NK-92 (cell line): ENCODE measurements at regions not wholly inside any gene's neighbourhood (a gene's known extent, or its start where the extent isn't known, plus 50 kb on each side); places are given as distances from the start of the nearest gene placed in this dataset.

Source experiments
- DNase-seq: peaks from one replicate; lab custom pipeline; 2025; ENCODE audit not compliant: unreplicated experiment; lab: John Stamatoyannopoulos, UW

DNA sequence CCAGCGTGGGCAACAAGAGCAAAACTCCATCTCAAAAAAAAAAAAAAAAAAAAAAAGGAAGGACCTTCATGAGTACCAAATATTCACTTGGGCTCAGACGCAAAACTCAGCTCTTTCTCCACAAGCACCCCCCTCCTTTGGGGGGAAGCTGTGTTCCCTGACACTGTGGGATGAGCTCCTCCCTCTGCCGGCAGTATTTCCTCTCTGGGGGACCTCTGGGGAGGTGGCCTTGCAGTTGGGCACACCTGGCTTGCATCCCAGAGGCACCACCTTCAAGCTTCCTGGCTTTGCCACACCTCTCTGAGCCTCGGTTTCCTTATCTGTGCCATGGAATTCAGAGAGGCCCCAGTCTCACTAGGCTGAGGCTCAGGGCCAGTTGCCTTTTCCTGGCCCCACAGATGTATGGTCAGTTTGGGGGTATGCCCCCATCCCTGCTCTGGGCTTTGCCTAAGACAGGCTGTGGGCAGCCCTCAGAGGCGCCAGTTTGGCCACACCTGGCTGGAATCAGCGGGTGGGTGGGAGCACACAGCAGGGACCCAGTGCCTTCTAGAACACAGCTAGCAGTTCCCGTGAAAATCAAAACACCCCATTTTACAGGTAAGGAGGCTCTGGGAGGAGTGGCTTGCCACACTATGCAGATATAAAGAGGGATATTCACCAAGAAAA lies 157.5 kb upstream of the IER5L start:
- DNase-seq, result no peak

DNA sequence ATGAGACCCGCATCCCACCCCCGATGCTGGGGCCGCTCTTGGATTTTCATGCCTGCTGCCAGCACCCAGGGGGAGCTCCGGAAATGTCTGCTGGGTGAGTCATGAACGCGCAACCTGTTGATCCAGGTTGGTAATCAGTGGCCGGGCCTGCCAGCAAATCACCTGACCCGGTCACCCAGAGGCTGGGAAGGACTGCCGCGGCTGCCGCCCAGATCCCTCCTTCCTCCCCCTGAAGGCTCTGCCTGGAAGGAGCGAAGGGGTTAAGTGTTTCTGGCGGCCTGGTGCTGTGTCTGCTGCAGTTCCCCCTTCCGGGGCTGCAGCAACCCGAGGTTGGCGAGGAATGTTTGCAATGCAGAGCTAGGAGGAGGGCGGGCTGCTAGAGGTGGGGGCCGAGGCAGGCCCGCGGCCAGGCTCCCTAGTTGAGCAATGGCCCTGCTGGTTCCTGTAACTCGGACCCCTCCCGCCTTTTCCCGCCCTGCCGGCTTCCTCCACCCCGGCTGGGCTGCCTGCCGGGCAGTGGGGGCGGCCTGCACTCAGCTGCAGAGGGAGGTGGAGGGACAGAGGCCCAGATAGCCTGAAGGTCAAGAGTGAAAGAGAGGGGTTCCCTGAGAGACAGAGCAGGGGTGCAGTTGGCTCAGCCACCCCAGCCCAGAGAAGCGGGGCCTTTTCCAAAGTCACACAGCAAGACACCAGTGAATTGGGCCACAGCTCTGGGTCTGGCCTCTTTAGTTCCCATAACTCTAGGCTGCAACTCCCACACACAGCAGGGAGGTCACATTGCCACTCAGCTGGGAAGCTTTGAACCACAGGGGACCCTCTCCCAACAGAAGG lies 156.3 kb upstream of the IER5L start:
- DNase-seq, result no peak

DNA sequence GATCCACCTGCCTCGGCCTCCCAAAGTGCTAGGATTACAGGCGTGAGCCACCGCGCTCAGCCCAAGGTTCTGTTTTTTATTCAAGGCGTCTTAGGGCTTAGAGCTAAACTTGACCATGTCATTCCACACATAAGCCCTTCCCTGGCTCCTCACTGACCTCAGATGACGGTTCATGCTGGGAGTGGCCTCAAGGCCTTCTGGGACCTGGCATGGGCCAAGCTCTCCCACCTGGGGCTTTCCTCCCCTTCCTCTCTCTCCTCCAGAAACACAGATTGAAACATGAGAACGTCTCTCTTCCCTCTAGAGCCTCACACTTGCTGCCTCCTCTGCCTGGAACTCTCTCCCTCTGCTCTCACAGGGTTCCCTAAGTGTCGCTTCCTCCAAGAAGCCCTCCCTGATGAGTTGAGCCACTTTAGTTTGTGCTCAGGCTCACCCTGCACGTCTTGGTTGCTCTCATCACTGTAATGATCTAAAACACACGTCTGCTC lies 155.6 kb upstream of the IER5L start:
- no peak for DNase-seq

DNA sequence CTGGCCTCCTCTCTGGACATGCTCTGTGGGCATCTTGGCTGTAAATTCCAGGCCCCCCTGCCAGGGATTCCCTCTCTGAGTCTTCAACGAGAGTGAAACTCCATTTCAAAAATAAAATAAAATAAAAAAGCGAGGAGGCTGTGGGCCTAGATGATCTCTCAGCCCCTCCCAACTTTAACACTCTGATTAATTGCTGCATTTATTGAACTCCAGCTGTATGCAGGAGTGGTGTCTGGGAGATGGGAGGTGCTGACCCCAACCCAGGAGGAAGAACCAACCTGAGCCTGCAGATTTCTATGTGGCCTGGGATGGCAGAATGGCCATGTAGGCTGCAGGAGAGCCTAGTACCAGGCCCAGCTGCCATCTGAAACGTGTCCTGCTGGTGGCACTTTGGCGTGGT lies 154.5 kb upstream of the IER5L start:
- DNase-seq, result no peak

DNA sequence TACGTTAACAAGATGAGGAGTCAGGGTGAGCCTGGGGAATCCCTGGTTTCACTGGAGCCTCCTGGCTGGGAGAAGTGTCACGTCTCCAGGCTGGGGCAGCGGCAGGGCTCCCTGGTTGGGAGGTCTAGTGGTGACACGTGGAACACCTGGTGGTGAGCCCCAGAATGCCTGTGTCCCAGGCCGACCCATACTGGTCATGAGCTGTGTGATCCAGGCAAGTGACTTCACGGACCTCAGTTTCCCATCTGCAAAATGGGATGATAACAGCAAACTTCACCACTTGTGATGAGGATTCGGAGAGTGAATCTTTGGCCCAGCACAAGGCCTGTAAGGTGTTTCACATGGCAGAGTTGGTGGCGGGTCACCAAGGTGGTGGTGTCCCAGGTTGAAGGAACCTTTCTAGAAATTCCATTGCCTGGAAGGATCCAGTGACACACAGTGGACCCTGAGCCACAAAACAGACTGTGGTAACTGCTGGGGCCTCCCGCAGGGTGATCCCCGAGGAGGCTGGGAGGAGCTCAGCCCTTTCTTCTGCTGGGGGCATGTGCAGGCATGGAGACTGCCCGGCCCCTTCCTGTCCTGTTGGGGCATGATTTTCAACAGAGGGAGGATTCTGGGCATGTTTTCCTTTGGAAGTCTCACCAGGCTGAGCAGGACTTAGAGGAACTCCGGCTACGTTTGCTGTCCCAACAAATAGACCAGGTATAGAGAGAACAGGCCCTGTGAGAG lies 153.9 kb upstream of the IER5L start:
- DNase-seq, result no peak

DNA sequence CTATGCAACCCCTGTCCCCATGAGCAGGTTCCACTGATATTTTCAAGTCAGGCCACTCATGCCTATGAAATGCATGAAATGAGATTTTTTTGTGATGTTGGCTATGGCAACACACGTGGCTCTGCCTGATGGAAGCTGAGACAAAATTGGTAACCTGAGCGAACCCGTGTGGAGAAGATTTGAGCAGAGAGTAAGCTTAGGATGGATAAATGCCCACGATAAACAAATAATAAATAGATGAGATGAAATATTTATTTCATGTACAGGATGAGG lies 153.4 kb upstream of the IER5L start:
- no peak for DNase-seq

DNA sequence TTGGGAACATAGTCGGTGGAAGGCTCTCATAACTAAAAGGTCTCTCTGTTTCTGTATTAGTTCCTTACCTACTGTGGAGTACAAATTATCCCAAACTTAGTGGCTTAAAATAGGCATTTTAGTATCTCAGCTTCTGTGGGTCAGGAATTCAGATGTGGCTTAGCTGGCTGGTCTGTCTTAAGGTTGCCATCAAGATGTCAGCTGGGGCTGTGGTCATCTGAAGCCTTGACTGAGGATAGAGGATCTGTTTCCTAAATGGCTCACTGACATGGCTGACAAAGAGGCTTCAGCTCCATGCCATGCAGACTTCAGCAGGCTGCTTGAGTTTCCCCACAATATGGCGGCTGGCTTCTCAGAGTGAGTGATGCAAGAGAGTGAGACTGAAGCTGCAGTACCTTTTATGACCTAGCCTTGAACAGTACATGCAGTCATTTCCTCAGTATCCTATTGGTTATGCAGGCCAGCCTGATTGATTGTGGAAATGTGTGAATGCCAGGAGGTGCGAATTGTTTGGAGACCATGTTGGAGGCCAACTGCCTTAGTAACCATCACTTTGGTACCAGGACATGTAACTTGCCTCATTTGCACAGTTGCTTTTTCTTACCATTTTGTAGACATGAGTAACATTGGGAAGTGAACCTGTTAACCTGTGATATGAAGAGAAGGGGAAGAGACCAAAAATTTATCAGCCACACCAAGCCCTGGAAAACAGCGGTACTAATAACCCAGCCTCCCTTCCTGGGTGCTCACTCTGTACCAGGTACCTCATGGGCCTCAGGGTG lies 152.8 kb upstream of the IER5L start:
- DNase-seq, result no peak

DNA sequence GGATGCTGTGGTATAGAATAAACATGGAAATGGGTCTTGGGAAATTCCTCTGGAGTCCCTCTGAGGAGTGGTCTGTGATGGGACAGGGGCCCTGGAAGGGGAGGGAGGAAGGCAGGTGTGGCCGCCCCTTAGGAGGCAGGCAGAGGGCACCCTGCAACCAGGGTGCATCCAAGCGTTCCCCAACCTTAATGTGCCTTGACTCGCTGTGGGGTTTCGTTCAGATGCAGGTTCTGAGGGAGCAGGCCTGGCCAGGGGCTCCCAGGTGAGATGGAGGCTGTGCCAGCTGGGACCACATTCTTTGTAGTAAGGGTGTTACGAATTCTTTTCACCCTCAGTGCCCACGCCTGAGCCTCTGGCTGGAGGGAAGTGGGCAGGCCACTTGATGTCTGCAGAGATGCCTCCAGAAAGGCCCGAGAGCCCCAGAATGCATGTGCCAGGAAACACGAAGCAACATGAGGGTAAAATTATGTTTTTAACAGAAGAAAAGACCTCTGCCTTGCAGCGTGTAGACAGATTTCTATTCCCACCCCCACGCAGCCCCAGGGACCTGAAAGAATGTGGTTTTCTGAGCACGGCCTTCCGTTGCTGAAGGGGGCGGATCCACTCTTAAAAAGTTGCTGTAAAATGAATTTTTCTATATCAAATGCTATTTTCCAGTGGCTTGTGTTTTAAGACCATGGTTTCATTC lies 150.4 kb upstream of the IER5L start:
- DNase-seq, result no peak

DNA sequence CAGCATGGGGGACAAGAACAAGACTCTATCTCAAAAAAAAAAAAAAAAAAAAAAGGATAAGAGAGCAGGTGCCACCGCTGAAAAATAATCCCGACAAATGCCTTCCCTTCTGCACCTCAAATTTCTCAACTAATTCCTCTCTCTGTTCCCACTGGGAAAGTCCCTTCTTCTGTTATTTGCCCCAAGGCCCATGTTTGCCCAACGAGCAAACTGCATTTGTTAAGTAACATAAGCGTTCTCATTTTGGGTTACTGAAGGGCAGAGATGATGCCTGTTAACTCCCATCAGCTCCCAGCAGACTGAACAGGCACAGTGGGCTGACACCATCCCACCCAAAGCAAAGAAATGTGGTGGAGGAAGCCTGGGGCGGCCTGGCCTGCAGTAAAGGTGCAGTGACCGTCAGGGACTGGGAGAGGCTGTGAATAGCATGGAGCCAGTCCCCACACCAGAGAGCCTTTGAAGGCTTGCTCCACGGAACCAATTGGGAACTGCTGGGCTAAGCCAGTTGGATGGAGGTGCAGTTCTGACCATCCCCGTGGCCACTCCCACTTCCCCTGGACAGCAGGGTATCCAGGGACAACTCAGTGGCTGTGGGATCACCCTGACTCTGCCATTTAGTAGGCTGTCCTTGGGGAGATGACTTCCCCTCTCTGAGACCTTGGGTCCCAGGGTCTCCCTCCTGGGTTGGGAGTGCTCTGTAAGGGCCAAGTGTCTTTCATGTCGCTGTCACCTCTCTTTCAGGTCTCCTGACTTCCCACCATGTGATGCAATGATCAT lies 149.7 kb upstream of the IER5L start:
- no peak for DNase-seq

DNA sequence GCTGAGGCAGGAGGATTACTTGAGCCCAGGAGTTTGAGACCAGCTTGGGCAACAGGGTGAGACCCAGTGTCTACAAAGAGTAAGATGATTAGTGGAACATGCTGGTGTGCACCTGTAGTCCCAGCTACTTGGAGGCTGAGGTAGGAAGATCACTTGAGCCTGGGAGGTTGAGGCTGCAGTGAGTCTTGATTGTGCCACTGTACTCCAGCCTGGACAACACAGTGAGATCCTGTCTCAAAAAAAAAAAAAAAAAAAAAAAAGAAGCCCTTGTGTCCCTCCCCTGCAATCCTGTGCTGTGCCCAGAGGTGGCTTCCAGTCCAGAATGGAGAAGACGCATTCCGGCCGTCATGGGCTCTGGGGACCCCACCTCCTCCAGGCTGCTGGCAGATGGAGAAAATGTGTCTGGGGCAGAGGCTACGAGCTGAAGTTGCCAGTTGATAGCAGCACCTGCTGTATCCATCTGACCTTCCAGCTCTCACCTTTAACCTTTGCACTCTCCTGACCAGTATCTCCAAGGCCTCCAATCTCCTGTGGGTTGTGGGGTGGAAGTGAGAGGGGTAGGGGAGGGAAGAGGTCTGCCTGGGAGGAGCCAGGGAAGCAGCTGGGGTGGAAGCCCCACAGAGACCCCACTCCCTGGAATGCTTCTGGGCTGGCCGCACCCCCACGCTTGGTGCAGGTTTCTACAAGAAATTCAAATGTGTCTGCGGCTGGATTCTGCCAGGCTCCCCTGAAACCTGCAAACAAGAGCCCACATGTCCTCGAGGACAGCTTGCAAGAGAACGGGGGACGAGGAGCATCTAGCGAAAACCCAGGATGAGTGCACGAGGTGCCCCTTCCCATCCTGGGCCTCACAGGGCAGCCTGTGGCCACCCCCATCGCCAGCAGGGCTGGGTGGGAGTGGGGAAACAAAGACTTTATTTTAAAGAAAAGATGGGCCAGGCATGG lies 148.3 kb upstream of the IER5L start:
- DNase-seq, result no peak

DNA sequence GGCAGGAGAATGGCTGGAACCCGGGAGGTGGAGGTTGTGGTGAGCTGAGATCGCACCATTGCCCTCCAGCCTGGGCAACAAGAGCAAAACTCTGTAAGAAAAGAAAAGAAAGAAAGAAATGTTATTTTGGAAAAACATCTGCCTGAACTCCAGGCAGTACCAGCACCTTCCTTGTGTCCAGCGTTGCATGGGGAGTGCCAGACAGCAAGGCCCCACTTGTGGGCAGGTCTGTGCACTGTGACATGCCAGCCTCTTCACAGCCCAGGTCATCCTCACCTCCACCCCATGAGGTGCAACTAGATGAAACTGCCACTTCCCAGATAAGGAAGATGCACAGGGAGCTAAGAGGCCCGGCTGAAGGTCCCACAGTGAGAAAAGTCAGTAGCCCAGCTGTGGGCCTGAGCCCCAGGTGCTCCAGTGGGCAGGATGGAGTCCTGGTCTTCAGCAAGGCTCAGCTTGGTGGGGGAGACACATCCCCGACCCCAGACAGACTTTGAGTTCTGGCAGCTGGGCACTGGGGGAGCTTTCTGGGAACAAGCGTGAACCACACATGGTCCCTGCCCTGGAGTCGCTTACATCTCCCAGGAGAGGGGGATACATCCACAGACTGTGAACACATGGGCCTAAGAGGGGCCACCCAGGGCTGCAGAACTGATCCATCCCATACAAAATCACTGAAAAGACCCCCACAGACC lies 146.9 kb upstream of the IER5L start:
- no peak for DNase-seq

DNA sequence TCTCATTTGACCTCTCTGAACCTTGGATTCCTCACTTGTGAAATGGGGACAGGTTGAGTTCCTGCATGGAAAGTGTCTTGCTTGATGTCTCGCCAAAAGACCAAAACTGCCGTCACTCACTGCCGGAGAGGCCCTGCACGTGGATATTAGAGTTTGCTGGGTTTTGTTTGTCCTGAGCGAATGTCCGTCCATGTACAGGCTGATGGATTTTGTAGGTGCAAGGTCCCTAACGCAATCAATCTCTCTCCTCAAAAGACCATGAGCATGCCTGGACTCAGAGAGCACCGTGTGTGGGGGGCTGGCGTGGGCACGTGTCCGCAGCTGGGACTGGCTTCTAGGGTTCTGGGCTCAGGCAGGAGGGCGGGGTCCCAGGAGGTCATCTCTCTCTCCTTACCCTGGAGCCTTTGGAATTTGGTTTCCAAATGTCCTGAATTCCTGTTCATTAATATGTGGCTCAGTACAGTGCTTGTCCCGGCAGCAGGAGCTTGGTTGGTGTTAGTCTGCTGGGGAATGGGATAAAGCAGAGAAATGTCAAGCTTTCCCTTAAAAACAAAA lies 146.0 kb upstream of the IER5L start:
- DNase-seq, result no peak

DNA sequence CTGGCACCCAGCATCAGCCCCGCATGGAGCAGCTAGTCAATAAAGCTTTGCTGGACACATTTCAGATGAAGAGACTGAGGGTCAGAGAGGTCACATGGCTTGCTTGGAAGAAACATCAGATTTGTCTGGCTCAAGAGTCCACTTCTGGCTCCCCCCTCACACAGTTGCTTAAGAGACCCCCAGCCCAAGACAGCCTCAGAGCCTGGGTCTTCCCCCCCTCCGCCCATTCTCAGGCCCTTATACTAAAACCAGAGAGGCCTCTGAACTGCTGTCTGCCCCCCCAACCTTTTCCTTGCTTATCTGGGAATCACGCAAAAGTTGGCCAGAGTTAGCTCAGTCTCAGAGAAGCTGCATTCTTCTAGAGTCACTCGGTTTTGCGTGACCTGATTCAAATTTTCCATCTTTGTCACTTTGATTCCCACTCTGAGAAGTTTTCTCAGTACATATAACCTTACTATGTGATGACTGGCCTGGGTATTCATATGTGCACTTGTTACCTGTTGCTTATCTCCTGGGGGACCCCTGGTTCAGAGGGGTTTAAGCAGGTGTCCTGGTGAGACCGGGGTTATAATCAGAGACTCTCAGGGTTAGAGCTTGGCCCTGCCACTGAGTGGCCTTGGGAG lies 145.4 kb upstream of the IER5L start:
- DNase-seq, result no peak

DNA sequence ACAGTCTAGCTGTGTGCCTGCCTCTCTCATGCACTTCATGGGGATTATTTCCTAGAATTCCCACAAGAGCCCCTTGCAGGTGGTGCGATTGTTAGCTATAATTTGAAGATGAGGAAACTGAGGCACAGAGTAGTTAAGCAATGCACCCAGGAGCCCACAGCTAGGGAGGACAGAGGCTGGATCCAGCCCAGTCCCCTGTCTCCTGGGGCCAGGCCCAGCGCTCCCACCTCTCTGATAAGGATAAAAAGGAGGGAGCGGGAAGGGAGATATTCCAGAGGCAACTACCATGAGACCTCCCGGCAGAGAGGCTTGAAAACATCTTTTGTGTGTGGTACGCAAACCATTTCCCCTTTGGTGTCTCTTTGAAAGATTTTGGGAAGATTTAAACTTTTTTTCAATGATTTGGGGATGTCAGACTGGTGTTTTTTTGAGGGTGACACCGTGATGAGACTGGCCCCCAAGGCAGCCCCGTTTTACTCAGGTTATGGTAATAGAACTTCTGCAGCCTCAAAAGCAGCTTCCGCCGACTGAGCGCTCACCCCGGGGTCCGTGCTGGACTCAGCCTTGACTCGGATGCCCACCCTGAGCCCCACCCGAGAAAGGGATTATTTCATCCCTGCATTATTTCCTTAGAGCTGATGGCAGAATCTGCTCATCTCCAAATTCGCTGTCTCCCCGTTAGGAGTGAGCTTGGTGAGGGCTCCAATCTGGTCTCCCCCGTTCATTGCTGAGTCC lies 144.7 kb upstream of the IER5L start:
- DNase-seq, result no peak

DNA sequence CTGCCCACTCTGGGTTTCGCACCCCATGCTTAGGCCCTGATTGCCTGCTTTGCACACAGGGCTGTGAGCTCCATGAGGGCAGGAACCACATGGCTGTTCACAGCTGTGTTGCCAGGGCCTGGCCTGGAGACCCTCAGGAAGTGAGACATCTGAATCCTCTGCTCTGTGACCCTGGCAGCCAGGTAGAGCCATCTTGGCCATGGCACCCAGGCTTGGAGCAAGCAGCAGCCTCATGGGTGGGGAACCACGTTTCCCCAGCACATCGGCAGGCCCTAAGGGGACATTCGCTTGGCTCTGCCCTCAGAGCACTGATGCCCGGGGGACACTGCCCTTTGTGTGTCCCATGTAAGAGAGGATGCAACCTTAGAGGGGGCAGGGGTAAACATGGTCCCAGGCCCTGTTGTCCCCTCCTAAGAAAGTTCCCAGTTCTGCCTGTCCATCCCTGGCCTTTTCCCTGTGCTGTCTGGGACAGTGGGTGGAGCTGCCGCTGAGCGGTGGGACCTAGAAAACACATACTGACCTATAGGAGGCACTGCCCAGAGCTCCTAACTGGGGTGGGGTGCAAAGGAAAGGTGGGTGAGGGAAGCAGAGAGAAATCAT lies 144.1 kb upstream of the IER5L start:
- no peak for DNase-seq

DNA sequence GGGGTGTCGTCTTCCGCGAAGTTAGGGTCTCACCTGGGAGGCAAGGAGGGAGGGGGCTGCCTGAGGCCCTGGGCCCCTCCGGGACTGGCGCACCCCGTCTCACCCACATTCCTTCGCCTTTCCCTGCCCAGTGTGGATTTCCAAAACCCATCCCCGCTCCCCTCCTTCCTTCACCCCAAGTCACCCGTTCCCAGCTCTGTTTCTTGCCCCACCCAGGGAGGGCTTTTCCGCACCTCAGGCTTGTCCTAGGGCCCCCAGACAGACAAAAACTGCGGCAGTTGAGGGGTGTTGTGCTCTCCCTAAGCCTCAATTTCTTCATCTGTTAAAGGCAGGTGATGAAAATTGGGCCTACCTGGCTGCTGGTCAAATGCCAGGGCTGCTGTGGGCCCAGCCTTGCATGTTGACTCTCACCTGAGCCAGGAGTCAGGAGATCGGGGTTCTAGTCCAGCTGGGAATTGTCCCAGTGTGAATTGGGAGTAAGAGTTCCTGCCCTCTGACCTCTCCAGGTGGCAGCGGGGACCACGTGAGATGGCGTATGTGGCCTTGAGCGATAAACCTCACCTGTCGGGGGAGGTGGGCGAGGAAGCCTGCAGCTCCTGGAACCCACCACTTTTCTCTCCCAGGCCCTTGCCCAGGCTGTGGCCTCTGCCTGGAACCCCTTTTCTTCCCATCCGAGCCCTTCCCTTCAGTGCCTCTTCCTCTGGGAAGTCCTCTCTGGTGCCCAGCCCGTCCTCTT lies 143.4 kb upstream of the IER5L start:
- DNase-seq, result no peak
